ENCODE measurements at regions not wholly inside any gene's neighbourhood (a gene's known extent, or its start where the extent isn't known, plus 50 kb on each side); places are given as distances from the start of the nearest gene placed in this dataset.

- H3K27me3 ChIP-seq (ENCODE audit: control insufficient read depth in 4 of 4, insufficient read depth in 4 of 4, low read length in 3 of 4), result no peaks in the 10 kb centered on the region
- DNase-seq (ENCODE audit: low spot score), result no peak
- H3K4me3 ChIP-seq (ENCODE audit: low read depth in 1 of 3, low read length in 3 of 3), result no peak overlapping the region
- H3K9me3 ChIP-seq (ENCODE audit: control insufficient read depth in 4 of 4, low read length in 3 of 4), result peaks cover 0 to 5% (median under 1%) of the 10 kb centered on the region in 4 donors
- 93% methylated on average over 7 of the region's 7 CpGs for WGBS
- H3K36me3 ChIP-seq (ENCODE audit: control insufficient read depth in 4 of 4, insufficient read depth in 3 of 4, low read depth in 1 of 4, low read length in 3 of 4), result no peaks in the 10 kb centered on the region
- no peaks in the 10 kb centered on the region for H3K4me1 ChIP-seq (ENCODE audit: control insufficient read depth in 4 of 4, insufficient read depth in 4 of 4, low read length in 3 of 4)
- TF ChIP-seq HNF4G (IDR thresholded peaks at IDR 0.05), result no peak
- TF ChIP-seq RAD21 (IDR thresholded peaks at IDR 0.05), result no peak
- no peak for TF ChIP-seq FOXA2 (IDR thresholded peaks at IDR 0.05)
- TF ChIP-seq HNF4A (conservative IDR thresholded peaks at IDR 0.05), result no peak
- no peak for TF ChIP-seq JUND (IDR thresholded peaks at IDR 0.05)
- TF ChIP-seq NR2F2 (IDR thresholded peaks at IDR 0.05), result no peak
- no peak for TF ChIP-seq GABPA (IDR thresholded peaks at IDR 0.05 in 1 of 2, conservative IDR thresholded peaks at IDR 0.05 in 1 of 2)
- TF ChIP-seq ZBTB33 (IDR thresholded peaks at IDR 0.05), result no peak
- TF ChIP-seq SP1 (IDR thresholded peaks at IDR 0.05), result no peak
- TF ChIP-seq CTCF (IDR thresholded peaks at IDR 0.05; ENCODE audit: low read depth, low read length, missing input control), result no peak
- TF ChIP-seq ATF3 (IDR thresholded peaks at IDR 0.05), result no peak
- TF ChIP-seq YY1 (IDR thresholded peaks at IDR 0.05), result no peak
- TF ChIP-seq MAX (IDR thresholded peaks at IDR 0.05), result no peak
- TF ChIP-seq TAF1 (conservative IDR thresholded peaks at IDR 0.05), result no peak
- TF ChIP-seq RXRA (IDR thresholded peaks at IDR 0.05), result no peak
- no peak overlapping the region for H3K9ac ChIP-seq (ENCODE audit: low read depth in 1 of 2, low read length in 2 of 2)
- H3K27ac ChIP-seq (ENCODE audit: low read depth in 1 of 2, low read length in 2 of 2), result no peak overlapping the region
These were observed 189.9 kb upstream of the TWIST2 start for GRCh38 chr2:238658054-238658407.

GRCh38 chr2:238658820-238659219, 189.1 kb upstream of the TWIST2 start:
- no peak for DNase-seq (ENCODE audit: low spot score)
- Histone ChIP-seq H3K9me3 (ENCODE audit: control insufficient read depth in 4 of 4, low read length in 3 of 4) (peaks cover 0 to 5% (median under 1%) of the 10 kb centered on the region in 4 donors), H3K27me3 (ENCODE audit: control insufficient read depth in 4 of 4, insufficient read depth in 4 of 4, low read length in 3 of 4) (no peaks in the 10 kb centered on the region), H3K4me1 (ENCODE audit: control insufficient read depth in 4 of 4, insufficient read depth in 4 of 4, low read length in 3 of 4) (no peaks in the 10 kb centered on the region), H3K36me3 (ENCODE audit: control insufficient read depth in 4 of 4, insufficient read depth in 3 of 4, low read depth in 1 of 4, low read length in 3 of 4) (no peaks in the 10 kb centered on the region), H3K27ac (ENCODE audit: low read depth in 1 of 2, low read length in 2 of 2) (no peak overlapping the region), H3K4me3 (ENCODE audit: low read depth in 1 of 3, low read length in 3 of 3) (no peak overlapping the region), H3K9ac (ENCODE audit: low read depth in 1 of 2, low read length in 2 of 2) (no peak overlapping the region)
- no peak for TF ChIP-seq FOXA1 (IDR thresholded peaks at IDR 0.05)
- no peak for TF ChIP-seq REST (IDR thresholded peaks at IDR 0.05)
- TF ChIP-seq HNF4A (conservative IDR thresholded peaks at IDR 0.05), result no peak
- TF ChIP-seq CTCF (IDR thresholded peaks at IDR 0.05; ENCODE audit: low read depth, low read length, missing input control), result no peak
- no peak for TF ChIP-seq SP1 (IDR thresholded peaks at IDR 0.05)
- TF ChIP-seq YY1 (IDR thresholded peaks at IDR 0.05), result no peak
- TF ChIP-seq ATF3 (IDR thresholded peaks at IDR 0.05), result no peak
- no peak for TF ChIP-seq HNF4G (IDR thresholded peaks at IDR 0.05)
- TF ChIP-seq GABPA (IDR thresholded peaks at IDR 0.05 in 1 of 2, conservative IDR thresholded peaks at IDR 0.05 in 1 of 2), result no peak
- no peak for TF ChIP-seq MAX (IDR thresholded peaks at IDR 0.05)
- no peak for TF ChIP-seq RAD21 (IDR thresholded peaks at IDR 0.05)
- no peak for TF ChIP-seq EGR1 (IDR thresholded peaks at IDR 0.05; ENCODE audit: low read depth in 2 of 2)
- no peak for TF ChIP-seq NR2F2 (IDR thresholded peaks at IDR 0.05)
- TF ChIP-seq TAF1 (conservative IDR thresholded peaks at IDR 0.05), result no peak
- TF ChIP-seq ZBTB33 (IDR thresholded peaks at IDR 0.05), result no peak
- no peak for TF ChIP-seq RXRA (IDR thresholded peaks at IDR 0.05)
- no peak for TF ChIP-seq FOXA2 (IDR thresholded peaks at IDR 0.05)
- TF ChIP-seq JUND (IDR thresholded peaks at IDR 0.05), result no peak
- WGBS, result 85% methylated on average over 3 of the region's 3 CpGs
